ENCODE measurements at regions not wholly inside any gene's neighbourhood (a gene's known extent, or its start where the extent isn't known, plus 50 kb on each side); places are given as distances from the start of the nearest gene placed in this dataset.
"Not testable (repeated sequence)": the region's sequence is repeated elsewhere in the genome, so short reads cannot be mapped to it uniquely, and the experiment has no call there.

DNA sequence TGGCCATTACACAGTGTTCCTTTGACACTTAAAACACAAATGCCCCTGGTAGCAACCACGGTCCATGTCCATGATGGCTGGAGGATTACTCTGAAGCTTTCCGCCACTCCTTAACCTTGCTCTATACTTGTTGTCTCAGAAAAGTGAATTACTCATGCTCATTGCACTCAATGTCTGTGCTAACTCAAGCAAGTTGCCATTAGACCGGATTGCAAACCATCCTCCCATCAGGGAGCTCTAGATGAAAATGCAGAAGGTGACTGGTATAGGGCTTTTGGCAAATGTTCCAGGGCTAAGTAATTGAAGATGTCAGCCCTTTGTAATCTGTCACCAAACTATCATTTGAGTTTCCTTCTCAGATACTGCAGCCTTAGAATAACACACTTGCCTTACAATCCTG lies 1288.3 kb upstream of the B3GALT2 start:
- DNase-seq: no peak

- no peak for DNase-seq
Observed at GRCh38 chr1:194473766-194474165, 1287.4 kb upstream of the B3GALT2 start.

GRCh38 chr1:194469282-194469681 lies 1282.9 kb upstream of the B3GALT2 start:
- no peak for DNase-seq

- DNase-seq: no peak
Observed at GRCh38 chr1:194466706-194467105, 1280.3 kb upstream of the B3GALT2 start.

- DNase-seq: no peak
Observed at GRCh38 chr1:194447636-194448035, 1261.2 kb upstream of the B3GALT2 start.

DNA sequence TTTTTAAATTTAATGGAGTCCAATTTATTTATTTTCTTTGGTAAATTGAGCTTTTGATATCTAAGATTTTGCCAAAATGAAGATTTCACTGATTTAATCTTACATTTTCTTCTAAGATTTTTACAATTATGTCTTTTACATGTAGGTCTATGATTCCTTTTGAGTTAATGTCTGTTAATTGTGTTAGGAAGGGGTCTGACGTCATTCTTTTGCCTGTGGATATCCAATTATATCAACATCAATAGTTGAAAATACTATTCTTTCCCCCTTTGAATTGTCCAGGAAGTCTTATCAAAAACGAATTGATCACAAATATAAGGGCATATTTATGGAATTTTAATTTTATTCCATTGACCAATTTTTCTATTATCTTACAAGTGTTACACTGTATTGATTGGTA lies 1258.8 kb upstream of the B3GALT2 start:
- no peak for DNase-seq

DNA sequence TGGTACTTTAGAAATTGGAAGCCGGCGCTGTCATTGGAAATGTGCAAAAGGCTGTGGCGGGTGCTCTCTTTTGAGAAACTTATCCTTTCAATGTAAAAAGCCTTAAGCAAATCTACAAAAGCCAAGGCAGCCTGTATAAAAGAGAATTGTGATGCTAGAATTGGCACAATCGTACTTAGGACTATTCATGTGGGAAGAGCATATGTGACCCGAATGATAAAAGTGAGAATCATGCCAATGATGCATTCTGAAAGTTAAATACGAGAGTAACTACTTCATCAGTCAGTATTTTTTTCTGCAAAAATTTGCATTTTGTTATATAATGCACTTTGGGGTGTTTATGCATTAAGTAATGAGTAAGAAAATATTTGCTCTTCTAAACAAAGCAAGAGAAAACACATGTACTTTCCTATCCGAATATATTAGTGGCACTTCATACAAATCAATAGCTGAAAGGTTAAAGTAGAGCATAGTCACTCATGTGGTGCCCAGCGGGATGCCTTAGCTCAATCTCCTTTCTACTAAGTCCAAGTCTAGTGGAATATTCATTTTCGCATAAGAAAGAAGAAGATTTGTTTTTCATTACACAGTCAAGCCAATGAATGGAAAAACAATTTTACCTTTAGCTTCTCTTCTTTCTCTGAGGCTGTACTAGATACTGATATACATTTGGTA lies 1256.6 kb upstream of the B3GALT2 start:
- no peak for DNase-seq

DNA sequence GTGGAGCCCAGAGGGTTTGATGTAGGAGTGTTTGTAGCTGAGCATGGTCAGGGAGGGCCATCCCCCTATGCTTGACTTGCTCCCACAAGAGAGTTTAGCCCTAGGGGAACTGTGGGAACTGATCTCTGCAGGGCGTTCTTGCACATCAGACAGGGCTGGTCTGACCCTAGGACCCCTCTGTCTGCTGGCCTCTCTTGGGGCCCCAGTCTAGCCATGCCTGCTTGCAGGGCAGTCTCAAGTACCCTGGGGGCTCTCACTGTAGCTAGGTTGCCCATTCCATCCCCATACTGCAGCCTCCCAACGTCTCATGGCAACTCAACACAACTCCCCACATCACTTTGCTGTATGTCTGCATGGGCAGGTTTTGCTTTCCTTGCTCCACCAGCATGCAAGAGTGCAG lies 1250.7 kb upstream of the B3GALT2 start:
- DNase-seq: no peak

- no peak for DNase-seq
Observed at GRCh38 chr1:194431121-194431520, 1244.7 kb upstream of the B3GALT2 start.

DNA sequence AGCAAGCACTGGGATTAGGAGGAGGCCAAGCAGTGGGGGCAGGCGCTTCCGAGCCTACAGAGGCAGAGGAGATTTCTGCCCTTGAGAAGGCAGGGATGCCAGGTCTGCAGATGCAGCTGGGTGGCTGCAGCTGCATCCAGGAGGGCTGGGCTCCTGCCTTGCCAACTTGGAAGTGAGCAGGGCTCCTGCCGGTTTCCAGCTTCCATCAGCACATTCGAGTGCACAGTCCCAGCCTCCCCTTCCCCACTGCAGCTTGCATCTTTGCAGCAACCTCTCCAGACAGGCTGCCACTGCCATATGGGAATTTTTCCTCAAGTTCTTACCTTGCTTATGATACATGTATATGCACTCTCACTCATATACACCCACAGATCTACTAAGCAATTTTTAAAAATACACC lies 1234.3 kb upstream of the B3GALT2 start:
- DNase-seq: no peak

- no peak for DNase-seq
Observed at GRCh38 chr1:194419721-194420120, 1233.3 kb upstream of the B3GALT2 start.

DNA sequence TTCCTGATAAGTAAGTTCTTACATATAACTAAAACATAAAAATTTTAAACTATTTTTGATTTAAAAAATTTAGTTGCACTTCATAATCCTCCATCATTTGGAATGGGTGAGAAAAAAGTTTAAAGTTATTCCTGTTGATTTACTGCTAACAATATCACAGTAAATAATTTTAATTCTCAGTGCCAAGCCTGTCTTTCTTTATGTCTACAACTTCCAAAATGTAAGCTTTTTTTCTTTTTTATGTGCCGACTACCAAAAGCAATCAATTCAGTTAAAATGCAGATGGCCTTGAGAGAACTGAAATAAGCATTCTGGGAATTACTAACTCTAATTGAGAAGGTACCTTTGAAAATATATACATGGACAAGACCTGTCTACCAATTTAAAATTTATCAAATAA lies 1224.3 kb upstream of the B3GALT2 start:
- no peak for DNase-seq

- DNase-seq: not testable (repeated sequence)
Observed at GRCh38 chr1:194407238-194407637, 1220.8 kb upstream of the B3GALT2 start.

- DNase-seq: no peak
Observed at GRCh38 chr1:194394676-194395075, 1208.3 kb upstream of the B3GALT2 start.

DNA sequence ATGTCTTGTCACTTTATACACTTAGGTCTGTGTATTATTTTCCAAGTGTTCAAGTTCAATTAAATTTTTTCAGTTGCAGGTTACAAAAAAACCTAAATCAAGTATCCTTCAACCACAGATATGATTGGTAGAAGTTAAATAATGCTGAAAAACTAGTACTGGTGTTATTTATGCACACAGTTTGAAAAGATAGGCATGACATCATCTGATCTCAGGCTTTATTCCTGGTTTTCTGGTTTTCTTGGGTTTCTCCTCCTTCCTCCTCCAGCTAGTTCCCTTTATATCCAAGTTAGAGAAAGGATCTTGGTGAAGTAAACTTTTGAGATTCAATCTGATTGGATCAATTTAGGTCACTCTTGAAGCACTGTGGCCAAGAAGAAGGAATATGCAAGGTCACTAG lies 1201.1 kb upstream of the B3GALT2 start:
- DNase-seq: no peak

DNA sequence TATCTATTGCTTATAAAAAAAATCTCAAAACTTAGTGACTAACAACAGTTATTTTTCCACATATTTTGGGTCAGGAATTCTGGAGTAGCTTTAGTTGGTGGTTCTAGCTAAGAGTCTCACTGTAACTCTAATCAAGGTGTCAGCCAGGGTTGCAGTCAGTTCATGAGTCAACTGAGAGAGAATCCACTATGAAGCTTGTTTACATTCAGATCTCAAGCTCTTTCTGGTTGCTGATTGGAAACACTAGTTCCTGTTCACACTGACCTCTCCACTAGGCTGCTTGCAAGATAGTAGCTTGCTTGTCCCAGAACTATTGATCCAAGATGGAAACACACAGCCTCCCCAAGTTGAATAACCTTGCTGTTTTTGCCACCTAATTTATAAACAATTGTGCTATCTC lies 1192.1 kb upstream of the B3GALT2 start:
- no peak for DNase-seq

DNA sequence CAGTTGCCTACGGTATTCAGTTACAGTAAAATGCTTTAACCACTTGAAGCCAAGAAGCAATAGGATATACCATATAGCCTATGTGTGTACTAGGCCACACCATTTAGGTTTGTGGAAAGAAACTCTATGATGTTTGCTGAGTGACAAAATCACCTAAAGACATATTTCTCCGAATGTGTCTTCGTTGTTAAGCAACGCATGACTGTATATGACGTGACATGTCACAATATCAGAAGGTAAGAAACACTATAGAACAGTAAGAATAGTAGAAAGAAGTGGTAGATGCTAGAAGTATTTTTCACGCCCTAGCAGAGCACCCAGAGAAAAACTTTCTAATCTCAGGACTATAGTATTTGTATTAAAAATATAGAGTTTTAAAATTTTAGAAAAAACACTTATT lies 1188.2 kb upstream of the B3GALT2 start:
- DNase-seq: no peak

DNA sequence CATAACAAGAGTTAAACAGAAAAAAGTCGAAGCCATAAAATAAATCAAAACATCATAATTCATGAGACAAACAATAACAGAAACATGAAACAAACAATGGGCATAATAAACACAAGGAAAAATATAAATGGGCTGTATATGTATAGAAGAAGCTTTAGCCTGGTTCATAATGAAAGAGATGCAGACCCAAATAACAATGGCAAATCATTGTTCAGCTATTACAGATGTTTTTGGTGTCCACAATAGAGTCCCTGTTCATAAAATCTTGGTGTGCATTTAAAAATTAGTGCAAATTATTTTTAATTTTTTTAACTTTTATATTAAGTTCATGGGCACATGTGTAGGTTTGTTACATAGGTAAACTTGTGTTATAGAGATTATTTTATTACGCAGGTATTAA lies 1185.9 kb upstream of the B3GALT2 start:
- DNase-seq: no peak

DNA sequence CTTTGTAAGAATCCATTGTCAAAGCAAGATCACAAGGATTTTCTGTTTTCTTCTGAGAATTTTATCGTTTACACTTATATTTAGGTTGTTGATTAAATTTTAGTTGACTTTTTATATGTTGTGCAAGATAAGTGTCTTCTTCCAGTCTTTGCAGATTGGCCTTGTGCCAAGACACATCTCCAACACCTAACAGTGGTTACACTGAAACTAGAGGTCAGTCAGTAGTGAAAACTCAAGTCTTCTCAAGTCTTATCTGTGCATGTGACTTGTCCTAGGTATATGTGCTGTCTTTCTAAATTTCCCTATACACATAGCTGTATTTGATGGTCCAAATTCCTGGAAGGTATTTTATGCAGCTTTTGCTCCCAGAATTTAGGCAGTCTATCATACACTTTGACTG lies 1183.2 kb upstream of the B3GALT2 start:
- DNase-seq: no peak

DNA sequence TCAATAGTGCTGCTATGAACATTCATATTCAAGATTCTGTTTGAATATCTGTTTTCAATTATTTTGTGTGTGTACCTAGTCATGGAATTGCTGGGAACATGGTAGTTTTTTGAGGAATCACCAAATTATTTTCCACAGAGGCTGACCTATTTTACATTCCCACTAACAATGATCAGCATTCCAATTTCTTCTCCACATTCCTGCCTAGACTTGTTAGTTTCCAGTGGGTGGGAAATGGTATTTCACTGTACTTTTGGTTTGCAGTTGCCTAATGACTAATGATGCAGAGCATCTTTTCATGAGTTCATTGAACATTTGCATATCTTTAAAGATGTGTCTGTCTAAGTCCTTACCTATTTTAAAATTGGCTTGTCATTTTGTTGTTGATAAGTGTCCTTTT lies 1182.6 kb upstream of the B3GALT2 start:
- DNase-seq: no peak

DNA sequence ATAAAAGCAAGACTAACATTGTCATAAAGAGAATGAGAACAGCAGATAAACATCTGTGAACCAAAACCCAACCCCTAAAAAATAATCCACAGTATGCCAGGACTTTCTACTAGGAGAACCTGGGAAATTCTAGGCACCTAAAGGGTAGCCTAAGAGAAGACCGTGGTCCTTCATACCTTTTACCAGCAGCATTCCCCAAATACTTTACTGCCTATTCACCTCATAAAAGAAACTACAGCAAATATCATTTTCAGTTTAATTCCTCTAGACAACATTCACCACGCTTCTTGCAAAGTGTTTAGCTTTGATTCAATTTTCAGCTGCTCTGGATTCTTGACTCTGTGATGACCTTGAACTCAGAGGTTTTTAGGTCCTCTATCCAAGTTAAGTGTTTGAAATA lies 1180.7 kb upstream of the B3GALT2 start:
- DNase-seq: no peak

- no peak for DNase-seq
Observed at GRCh38 chr1:194366705-194367104, 1180.3 kb upstream of the B3GALT2 start.

- DNase-seq: no peak
Observed at GRCh38 chr1:194362327-194362726, 1175.9 kb upstream of the B3GALT2 start.

DNA sequence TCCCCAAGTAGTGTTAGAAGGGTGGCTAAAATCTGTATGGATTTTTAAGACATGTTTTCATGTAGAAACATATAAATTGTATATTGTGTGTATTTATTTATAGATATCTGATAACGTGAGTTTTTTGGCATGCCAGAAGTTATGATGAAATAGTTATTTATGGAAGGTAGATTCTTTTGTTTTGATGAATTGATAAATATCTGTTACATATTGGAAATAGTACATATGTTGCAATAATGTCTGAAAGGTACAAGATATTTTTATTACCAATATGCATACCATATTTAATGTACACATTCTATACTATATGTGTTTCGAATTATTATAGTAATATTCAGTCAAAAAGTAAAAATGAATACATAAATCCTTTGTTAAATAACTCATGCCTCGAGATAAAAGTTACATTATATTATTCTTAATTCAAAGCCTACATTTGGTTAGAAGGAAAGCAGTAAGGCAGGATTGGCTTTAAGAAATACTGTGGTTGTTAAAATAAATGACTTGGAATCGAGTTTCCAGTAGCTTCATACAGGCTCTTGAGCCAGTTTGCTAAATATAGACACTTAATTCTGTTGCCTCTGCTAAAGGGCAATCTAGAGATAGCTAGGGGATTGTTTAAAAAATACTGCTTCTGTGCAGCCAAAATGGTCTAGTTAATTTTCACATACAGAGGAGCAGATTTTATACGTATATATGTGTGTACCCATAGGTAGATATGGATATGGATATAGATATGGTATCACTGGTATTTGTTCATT lies 1175.1 kb upstream of the B3GALT2 start:
- no peak for DNase-seq

GRCh38 chr1:194358208-194358581 lies 1171.8 kb upstream of the B3GALT2 start:
- DNase-seq: no peak
